DOHH2 (cell line): ENCODE measurements at regions not wholly inside any gene's neighbourhood (a gene's known extent, or its start where the extent isn't known, plus 50 kb on each side); places are given as distances from the start of the nearest gene placed in this dataset.
"Not testable (repeated sequence)": the region's sequence is repeated elsewhere in the genome, so short reads cannot be mapped to it uniquely, and the experiment has no call there.

Experiments used
- EZH2phosphoT487 ChIP-seq: fragments of 200-600 bp; sonication (generic); IDR thresholded peaks from 2 replicates; pipeline ENCODE4 v1.6.1; 2017; ENCODE audit warnings: borderline replicate concordance, mild to moderate bottlenecking, antibody characterized with exemption, low read length, moderate library complexity, mixed read lengths
- TF ChIP-seq, protein P1 (sequence below): fragments of 200-600 bp; sonication (generic); IDR thresholded peaks from one replicate; pipeline ENCODE4 v1.5.1; 2014; ENCODE audit warnings: antibody characterized with exemption, mild to moderate bottlenecking, low read depth, low read length; ENCODE audit not compliant: poor library complexity, severe bottlenecking

DNA sequence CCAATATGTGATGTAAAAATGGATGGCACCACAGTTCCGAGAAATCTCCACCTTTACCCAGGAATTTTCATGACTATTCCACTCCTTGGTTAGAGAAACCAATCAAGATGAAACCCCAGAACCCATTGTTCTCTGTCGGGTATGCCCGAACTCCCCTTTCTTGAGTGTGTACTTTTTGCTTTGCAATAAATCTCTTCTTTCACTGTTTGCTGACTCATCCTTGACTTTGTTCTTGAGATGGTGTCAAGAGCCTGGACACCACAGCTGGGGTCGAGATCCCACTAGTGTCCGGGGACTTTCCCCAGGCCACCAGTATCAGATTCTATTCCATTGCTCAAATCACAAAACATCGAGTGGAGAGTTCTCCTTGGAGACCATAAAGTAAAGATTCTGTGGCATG, 240.9 kb downstream of the FAM72C start:
- TF ChIP-seq, protein P1, sequence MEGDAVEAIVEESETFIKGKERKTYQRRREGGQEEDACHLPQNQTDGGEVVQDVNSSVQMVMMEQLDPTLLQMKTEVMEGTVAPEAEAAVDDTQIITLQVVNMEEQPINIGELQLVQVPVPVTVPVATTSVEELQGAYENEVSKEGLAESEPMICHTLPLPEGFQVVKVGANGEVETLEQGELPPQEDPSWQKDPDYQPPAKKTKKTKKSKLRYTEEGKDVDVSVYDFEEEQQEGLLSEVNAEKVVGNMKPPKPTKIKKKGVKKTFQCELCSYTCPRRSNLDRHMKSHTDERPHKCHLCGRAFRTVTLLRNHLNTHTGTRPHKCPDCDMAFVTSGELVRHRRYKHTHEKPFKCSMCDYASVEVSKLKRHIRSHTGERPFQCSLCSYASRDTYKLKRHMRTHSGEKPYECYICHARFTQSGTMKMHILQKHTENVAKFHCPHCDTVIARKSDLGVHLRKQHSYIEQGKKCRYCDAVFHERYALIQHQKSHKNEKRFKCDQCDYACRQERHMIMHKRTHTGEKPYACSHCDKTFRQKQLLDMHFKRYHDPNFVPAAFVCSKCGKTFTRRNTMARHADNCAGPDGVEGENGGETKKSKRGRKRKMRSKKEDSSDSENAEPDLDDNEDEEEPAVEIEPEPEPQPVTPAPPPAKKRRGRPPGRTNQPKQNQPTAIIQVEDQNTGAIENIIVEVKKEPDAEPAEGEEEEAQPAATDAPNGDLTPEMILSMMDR = not testable (repeated sequence)
- not testable (repeated sequence) for TF ChIP-seq EZH2phosphoT487
